HEK293 (cell line): ENCODE measurements at regions not wholly inside any gene's neighbourhood (a gene's known extent, or its start where the extent isn't known, plus 50 kb on each side); places are given as distances from the start of the nearest gene placed in this dataset.

Experiments
- GLIS1 ChIP-seq: fragments of 450-650 bp; formaldehyde crosslinking; IDR thresholded peaks from 2 replicates; pipeline ENCODE4 v1.5.1; 2016; ENCODE audit warnings: missing biosample characterization, missing genetic modification characterization
- ZNF248 ChIP-seq: fragments of 450-650 bp; formaldehyde crosslinking; IDR thresholded peaks from 2 replicates; pipeline ENCODE4 v1.5.1; 2017; ENCODE audit warnings: missing biosample characterization, missing genetic modification characterization
- ZNF266 ChIP-seq: fragments of 450-650 bp; formaldehyde crosslinking; IDR thresholded peaks from 2 replicates; pipeline ENCODE4 v1.5.1; 2016; ENCODE audit warnings: missing biosample characterization, missing genetic modification characterization, low read depth
- ZNF274 ChIP-seq, 2 experiments: fragments of 200-500 bp in 1 of 2; fragments of 450-650 bp in 1 of 2; sonication (Bioruptor generic) in 1 of 2; formaldehyde crosslinking in 1 of 2; IDR thresholded peaks; 2 replicates each; pipeline versions ENCODE4 v1.5.1 to v1.6.1; 2014 to 2016; ENCODE audit warnings: borderline replicate concordance in 1 of 2, inconsistent platforms in 1 of 2, low read length in 1 of 2, missing biosample characterization in 1 of 2, missing genetic modification characterization in 1 of 2
- ZNF501 ChIP-seq: fragments of 450-650 bp; formaldehyde crosslinking; IDR thresholded peaks from 2 replicates; pipeline ENCODE4 v1.5.1; 2016; ENCODE audit warnings: missing biosample characterization, missing genetic modification characterization
- TF ChIP-seq, protein P1 (sequence below): fragments of 450-650 bp; formaldehyde crosslinking; conservative IDR thresholded peaks from 2 replicates; pipeline ENCODE4 v1.5.1; 2016; ENCODE audit warnings: low read depth, missing biosample characterization, missing genetic modification characterization
- TF ChIP-seq, protein P2 (sequence below): fragments of 450-650 bp; formaldehyde crosslinking; IDR thresholded peaks from 2 replicates; pipeline ENCODE4 v1.5.1; 2016; ENCODE audit warnings: missing biosample characterization, missing genetic modification characterization
- TF ChIP-seq, protein P3 (sequence below): fragments of 450-650 bp; formaldehyde crosslinking; IDR thresholded peaks from 2 replicates; pipeline ENCODE4 v1.5.1; 2016; ENCODE audit warnings: missing biosample characterization, missing genetic modification characterization

DNA sequence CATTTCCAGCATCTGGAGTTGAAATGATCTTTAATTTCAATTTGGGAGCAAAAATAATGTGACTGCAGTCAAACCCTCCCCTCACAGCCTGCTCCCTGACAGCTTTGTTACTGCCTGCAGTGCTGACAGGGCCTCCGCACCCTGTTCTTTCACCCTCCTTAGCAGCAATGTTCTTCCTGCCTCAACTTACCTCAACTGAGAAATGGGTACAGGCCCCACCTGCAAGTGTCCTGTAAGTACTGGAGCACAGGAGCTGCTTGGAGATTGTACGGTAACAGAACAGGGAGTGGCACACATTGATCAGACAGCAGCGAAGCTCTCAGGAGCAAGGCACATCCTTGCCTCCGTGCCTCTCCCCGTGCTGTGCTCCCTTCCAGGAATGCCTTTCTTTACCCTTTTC, 131.3 kb downstream of the CHST1 start:
- TF ChIP-seq ZNF248 (tag by site-specific recombination), result no peak
- no peak for TF ChIP-seq ZNF266 (tag by site-specific recombination)
- TF ChIP-seq, protein P1, sequence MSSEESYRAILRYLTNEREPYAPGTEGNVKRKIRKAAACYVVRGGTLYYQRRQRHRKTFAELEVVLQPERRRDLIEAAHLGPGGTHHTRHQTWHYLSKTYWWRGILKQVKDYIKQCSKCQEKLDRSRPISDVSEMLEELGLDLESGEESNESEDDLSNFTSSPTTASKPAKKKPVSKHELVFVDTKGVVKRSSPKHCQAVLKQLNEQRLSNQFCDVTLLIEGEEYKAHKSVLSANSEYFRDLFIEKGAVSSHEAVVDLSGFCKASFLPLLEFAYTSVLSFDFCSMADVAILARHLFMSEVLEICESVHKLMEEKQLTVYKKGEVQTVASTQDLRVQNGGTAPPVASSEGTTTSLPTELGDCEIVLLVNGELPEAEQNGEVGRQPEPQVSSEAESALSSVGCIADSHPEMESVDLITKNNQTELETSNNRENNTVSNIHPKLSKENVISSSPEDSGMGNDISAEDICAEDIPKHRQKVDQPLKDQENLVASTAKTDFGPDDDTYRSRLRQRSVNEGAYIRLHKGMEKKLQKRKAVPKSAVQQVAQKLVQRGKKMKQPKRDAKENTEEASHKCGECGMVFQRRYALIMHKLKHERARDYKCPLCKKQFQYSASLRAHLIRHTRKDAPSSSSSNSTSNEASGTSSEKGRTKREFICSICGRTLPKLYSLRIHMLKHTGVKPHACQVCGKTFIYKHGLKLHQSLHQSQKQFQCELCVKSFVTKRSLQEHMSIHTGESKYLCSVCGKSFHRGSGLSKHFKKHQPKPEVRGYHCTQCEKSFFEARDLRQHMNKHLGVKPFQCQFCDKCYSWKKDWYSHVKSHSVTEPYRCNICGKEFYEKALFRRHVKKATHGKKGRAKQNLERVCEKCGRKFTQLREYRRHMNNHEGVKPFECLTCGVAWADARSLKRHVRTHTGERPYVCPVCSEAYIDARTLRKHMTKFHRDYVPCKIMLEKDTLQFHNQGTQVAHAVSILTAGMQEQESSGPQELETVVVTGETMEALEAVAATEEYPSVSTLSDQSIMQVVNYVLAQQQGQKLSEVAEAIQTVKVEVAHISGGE (tag by site-specific recombination), result no peak
- TF ChIP-seq ZNF501 (tag by site-specific recombination), result no peak
- TF ChIP-seq, protein P2, sequence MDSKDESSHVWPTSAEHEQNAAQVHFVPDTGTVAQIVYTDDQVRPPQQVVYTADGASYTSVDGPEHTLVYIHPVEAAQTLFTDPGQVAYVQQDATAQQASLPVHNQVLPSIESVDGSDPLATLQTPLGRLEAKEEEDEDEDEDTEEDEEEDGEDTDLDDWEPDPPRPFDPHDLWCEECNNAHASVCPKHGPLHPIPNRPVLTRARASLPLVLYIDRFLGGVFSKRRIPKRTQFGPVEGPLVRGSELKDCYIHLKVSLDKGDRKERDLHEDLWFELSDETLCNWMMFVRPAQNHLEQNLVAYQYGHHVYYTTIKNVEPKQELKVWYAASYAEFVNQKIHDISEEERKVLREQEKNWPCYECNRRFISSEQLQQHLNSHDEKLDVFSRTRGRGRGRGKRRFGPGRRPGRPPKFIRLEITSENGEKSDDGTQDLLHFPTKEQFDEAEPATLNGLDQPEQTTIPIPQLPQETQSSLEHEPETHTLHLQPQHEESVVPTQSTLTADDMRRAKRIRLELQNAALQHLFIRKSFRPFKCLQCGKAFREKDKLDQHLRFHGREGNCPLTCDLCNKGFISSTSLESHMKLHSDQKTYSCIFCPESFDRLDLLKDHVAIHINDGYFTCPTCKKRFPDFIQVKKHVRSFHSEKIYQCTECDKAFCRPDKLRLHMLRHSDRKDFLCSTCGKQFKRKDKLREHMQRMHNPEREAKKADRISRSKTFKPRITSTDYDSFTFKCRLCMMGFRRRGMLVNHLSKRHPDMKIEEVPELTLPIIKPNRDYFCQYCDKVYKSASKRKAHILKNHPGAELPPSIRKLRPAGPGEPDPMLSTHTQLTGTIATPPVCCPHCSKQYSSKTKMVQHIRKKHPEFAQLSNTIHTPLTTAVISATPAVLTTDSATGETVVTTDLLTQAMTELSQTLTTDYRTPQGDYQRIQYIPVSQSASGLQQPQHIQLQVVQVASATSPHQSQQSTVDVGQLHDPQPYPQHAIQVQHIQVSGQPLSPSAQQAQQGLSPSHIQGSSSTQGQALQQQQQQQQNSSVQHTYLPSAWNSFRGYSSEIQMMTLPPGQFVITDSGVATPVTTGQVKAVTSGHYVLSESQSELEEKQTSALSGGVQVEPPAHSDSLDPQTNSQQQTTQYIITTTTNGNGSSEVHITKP, result no peak
- TF ChIP-seq, protein P3, sequence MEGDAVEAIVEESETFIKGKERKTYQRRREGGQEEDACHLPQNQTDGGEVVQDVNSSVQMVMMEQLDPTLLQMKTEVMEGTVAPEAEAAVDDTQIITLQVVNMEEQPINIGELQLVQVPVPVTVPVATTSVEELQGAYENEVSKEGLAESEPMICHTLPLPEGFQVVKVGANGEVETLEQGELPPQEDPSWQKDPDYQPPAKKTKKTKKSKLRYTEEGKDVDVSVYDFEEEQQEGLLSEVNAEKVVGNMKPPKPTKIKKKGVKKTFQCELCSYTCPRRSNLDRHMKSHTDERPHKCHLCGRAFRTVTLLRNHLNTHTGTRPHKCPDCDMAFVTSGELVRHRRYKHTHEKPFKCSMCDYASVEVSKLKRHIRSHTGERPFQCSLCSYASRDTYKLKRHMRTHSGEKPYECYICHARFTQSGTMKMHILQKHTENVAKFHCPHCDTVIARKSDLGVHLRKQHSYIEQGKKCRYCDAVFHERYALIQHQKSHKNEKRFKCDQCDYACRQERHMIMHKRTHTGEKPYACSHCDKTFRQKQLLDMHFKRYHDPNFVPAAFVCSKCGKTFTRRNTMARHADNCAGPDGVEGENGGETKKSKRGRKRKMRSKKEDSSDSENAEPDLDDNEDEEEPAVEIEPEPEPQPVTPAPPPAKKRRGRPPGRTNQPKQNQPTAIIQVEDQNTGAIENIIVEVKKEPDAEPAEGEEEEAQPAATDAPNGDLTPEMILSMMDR (tag by site-specific recombination), result no peak
- no peak for TF ChIP-seq GLIS1 (tag by site-specific recombination)
- TF ChIP-seq ZNF274 (IDR thresholded peaks at IDR 0.05; ENCODE audit: low read length), result no peak
- no peak for TF ChIP-seq ZNF274 (tag by site-specific recombination; IDR thresholded peaks at IDR 0.05; ENCODE audit: borderline replicate concordance)
